ENCODE measurements at regions not wholly inside any gene's neighbourhood (a gene's known extent, or its start where the extent isn't known, plus 50 kb on each side); places are given as distances from the start of the nearest gene placed in this dataset.

DNA sequence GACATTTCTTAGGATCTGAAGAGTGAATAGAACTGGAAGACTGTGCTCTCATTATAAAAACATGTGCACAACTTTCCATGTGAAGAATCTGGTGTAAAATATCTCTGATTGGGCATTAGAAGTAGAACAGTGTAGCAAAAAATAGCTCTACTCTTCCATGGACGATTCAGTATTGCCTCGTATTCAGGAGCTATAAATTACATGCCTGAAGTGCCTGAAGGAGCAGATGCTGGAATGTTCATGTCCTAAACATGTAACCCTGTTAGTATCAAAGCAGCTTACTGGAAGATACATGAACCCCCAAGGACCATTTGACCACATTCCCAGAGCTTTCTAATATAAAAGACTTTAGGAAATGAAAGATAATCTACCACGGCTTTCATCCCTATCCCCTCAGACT lies 528.9 kb downstream of the DACH1 start:
- no peak for DNase-seq (ENCODE audit: low read depth)
- TF ChIP-seq, protein P1, sequence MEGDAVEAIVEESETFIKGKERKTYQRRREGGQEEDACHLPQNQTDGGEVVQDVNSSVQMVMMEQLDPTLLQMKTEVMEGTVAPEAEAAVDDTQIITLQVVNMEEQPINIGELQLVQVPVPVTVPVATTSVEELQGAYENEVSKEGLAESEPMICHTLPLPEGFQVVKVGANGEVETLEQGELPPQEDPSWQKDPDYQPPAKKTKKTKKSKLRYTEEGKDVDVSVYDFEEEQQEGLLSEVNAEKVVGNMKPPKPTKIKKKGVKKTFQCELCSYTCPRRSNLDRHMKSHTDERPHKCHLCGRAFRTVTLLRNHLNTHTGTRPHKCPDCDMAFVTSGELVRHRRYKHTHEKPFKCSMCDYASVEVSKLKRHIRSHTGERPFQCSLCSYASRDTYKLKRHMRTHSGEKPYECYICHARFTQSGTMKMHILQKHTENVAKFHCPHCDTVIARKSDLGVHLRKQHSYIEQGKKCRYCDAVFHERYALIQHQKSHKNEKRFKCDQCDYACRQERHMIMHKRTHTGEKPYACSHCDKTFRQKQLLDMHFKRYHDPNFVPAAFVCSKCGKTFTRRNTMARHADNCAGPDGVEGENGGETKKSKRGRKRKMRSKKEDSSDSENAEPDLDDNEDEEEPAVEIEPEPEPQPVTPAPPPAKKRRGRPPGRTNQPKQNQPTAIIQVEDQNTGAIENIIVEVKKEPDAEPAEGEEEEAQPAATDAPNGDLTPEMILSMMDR (IDR thresholded peaks at IDR 0.05; ENCODE audit: control insufficient read depth, extremely low read depth, insufficient read depth) = no peak
- no peak overlapping the region for H3K4me3 ChIP-seq (ENCODE audit: low read depth, low read length)

DNA sequence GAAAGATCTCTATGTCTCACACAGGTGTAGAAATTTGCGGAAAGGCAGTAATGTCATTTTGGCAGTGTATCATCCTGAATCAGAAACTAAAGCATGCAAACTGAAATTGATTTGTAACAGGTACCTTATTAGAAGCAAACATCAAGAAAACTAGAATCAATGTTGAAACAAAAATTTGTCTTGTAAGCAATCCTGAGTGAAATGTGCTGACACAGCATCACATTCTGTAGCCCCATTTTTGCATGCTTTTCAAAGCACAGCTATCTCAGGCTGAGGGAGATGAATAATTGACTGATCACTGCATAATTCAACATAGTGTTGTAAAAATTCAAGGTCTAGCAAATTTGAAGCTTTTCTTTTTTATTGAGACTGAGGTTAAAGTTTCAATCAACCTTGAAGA lies 539.7 kb downstream of the DACH1 start:
- H3K4me3 ChIP-seq (ENCODE audit: low read depth, low read length) = no peak overlapping the region
- TF ChIP-seq, protein P1 (IDR thresholded peaks at IDR 0.05; ENCODE audit: control insufficient read depth, extremely low read depth, insufficient read depth) = no peak
- no peak for DNase-seq (ENCODE audit: low read depth)

DNA sequence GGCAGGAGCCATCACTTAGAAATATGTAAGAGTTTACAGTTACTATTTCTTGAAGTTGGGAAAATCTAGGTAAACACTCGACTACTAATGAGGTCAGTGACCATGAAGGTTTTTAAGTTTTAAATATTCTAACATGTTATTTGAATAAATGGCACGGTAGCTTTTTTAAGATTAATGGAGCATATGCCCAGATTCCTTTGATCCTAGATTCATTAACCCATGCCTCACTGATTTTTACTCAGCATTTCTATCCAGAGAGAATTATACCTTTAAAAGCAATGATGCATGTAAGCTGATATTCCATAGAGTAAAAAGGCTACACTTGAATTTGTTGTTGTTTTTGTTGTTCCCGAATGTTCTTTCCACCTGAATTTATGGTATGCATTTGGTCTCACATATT lies 541.4 kb downstream of the DACH1 start:
- DNase-seq (ENCODE audit: low read depth) = no peak
- no peak overlapping the region for H3K4me3 ChIP-seq (ENCODE audit: low read depth, low read length)
- TF ChIP-seq, protein P1 (IDR thresholded peaks at IDR 0.05; ENCODE audit: control insufficient read depth, extremely low read depth, insufficient read depth) = no peak

DNA sequence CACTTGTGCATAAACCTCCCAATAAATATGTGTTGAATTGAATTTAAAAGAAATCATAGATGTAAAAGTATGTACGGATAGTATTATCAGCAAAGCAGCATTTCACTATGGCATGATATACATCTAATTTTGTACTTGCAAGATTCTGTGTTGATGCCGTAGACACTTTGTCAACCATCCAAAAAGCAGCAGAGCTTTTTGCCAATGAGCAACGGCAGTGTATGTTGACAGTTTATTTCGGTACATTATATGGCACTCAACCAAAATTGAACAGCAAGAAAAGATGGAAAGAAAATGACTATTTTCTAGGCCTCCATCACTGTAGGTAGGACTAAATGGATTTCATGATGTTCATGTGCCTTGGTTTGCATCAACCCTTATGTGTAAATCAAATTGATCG lies 543.7 kb downstream of the DACH1 start:
- TF ChIP-seq, protein P1 (IDR thresholded peaks at IDR 0.05; ENCODE audit: control insufficient read depth, extremely low read depth, insufficient read depth) = no peak
- DNase-seq (ENCODE audit: low read depth) = no peak
- no peak overlapping the region for H3K4me3 ChIP-seq (ENCODE audit: low read depth, low read length)

DNA sequence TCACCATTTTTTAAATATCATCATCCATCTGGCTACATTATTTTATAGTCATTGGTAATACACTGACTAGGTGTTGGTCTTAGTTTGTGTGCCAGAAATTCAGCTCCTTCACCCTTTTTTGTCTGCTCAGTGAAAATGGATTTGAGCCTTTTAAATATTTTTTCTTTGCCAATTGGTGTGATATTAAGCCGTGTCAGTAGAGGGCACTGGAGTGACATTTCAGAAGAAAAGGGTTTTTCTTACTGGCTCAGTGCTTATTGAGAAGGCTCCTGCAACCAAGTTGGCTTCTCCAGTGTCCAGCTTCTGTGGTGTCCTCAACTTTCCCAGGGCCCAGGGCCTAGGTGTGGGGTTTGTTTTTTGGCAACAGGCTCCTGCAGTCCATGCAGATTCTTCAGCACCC lies 546.6 kb downstream of the DACH1 start:
- DNase-seq (ENCODE audit: low read depth) = no peak
- H3K4me3 ChIP-seq (ENCODE audit: low read depth, low read length) = no peak overlapping the region
- TF ChIP-seq, protein P1 (IDR thresholded peaks at IDR 0.05; ENCODE audit: control insufficient read depth, extremely low read depth, insufficient read depth) = peak; percentile 34; the same call in 1 of the 2 replicates

DNA sequence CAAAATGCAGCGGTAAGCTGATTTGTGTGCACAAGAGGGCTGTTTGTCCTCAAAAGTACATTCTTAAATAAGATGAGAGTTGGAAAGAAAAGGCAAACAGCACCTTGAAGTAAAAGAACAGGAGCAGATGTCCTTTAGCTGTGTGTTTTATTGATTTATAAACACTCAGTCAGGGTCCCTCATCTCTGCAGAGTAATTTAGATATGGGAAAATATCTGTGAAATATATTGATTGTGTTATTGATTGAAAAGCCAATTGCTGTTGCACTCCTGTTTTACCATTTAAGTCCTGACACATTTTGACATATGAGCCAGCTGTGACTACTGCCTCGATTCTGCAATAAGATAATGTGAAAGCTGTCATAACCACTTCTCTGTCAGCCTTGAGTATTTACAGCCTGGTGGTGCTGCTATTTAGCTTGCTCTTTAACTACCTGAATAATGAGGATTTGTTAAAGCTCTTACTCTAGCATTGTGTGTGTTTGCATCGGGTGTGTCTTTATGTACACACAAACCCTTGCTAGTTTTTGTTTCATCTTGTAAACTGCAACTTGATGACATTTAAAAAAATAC lies 550.1 kb downstream of the DACH1 start:
- TF ChIP-seq, protein P1 (IDR thresholded peaks at IDR 0.05; ENCODE audit: control insufficient read depth, extremely low read depth, insufficient read depth) = no peak
- H3K4me3 ChIP-seq (ENCODE audit: low read depth, low read length) = no peak overlapping the region
- no peak for DNase-seq (ENCODE audit: low read depth)

DNA sequence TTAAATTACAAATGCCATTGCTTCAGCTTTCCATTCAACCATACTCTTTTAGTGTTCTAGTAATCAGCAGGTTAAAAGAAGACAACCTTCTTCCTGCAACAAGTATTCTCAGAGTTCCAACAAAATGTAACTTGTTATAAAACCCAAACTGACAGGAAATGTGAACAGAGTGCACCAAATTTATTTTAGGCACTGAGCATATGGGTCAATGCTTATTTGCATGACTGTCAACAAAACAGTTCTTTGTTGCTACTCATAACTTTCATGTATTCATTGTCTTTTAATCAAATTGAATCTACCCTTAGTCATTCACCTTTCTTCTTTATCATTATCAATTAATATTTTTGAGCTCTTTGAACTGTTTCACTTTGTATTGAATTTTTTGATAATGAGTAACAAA lies 554.1 kb downstream of the DACH1 start:
- no peak for DNase-seq (ENCODE audit: low read depth)
- H3K4me3 ChIP-seq (ENCODE audit: low read depth, low read length) = no peak overlapping the region
- TF ChIP-seq, protein P1 (IDR thresholded peaks at IDR 0.05; ENCODE audit: control insufficient read depth, extremely low read depth, insufficient read depth) = no peak

Measured in LNCaP clone FGC (cell line).